GM18868 (cell line): ENCODE measurements at regions not wholly inside any gene's neighbourhood (a gene's known extent, or its start where the extent isn't known, plus 50 kb on each side); places are given as distances from the start of the nearest gene placed in this dataset.

Source experiments
- ATAC-seq: cut with Tn5 transposase; IDR thresholded peaks from one replicate; pipeline ENCODE4 v1.9.1; 2021; ENCODE audit warnings: mild to moderate bottlenecking, moderate library complexity; ENCODE audit not compliant: unreplicated experiment

DNA sequence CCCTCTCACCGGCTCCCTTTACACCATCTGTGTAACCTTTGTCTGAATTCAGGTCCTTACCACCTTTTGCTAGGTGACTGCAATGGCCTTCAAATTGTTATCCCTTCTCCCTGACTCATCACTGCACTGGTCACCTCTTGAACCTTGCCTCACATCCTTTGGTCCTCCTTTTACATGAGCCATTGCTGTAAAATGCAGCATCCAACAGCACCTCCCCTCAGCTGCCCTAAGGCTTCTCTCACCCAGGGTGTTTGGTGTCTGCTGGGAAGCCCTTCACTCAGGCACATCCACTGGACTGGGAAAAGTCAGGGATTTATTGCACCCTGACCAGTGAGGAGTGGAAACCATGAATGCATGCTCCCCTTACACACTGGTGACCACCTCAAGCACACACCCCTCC lies 192.5 kb upstream of the GATB start:
- ATAC-seq: no peak

DNA sequence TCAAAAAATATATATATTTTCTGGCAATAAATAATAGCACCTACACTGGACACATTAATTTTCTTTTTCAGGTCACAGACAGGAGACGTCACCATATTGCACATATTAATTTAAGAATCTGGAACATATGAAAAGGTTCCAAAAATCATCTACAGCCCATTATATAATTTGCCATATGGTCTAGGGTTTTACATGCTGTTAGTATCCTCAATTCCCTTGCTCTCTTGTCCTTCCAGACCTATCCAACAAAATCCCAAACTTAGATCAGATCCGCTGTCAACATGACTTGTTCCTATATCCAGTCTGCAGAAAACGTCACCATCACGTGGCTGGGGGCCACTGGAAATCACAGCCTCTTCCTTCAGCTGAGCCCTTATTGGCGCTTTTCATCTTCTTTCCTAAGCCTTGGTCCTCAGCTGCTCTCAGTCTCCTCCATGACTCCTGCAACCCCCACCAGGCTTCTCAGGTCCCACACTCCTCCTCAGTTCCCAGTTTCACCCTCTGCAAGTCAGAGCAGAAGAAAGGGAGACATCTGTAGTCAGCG lies 192.0 kb upstream of the GATB start:
- no peak for ATAC-seq

DNA sequence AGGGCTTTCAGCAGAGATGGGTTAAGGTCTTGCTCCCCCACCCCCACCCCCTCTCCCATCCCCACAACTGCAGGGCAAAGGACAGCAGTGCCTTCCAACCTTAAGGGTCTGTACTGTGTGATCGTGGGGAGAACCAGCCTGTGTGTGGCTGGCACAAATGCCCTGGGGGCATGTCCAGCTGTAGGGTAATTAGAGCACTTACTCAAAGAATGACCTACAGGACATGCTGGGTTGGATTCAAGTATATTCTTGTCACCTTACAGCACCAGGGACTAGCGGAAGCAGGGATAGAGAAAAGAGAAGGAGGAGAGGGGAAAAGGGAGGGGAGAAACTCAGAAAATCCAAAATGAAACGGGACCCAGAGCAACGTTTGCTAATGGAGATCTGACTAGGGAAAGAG lies 191.3 kb upstream of the GATB start:
- ATAC-seq: no peak

- ATAC-seq: no peak
Measured at GRCh38 chr4:151951671-151952050, 190.9 kb upstream of the GATB start.

- no peak for ATAC-seq
Measured at GRCh38 chr4:151950993-151951670, 190.3 kb upstream of the GATB start.

GRCh38 chr4:151948351-151949016 lies 187.7 kb upstream of the GATB start:
- ATAC-seq: no peak

- ATAC-seq: no peak
Measured at GRCh38 chr4:151946718-151947117, 185.9 kb upstream of the GATB start.

- no peak for ATAC-seq
Measured at GRCh38 chr4:151942971-151943370, 182.2 kb upstream of the GATB start.

GRCh38 chr4:151940926-151941617 lies 180.3 kb upstream of the GATB start:
- no peak for ATAC-seq

- ATAC-seq: no peak
Measured at GRCh38 chr4:151940291-151940690, 179.5 kb upstream of the GATB start.

DNA sequence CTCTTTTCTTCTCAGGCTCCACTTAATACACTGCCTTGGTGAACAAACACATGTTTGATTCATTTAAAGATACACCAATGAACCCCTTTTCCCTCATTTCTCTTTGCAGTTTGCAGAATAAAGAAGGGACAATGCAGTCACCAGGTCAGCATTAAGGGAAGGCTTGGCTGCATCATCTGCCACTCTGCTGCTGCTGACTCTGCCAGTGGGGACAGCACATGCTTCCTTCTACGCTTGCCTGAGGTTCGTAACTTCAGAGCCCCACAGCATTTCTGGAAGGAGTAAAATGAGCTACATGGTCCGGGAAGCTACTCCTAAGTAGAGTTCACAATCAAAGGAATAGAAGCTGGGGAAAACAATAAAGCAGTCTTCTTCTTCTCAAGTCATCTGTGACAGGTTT lies 178.9 kb upstream of the GATB start:
- ATAC-seq: no peak

GRCh38 chr4:151935411-151935810 lies 174.6 kb upstream of the GATB start:
- ATAC-seq: no peak

DNA sequence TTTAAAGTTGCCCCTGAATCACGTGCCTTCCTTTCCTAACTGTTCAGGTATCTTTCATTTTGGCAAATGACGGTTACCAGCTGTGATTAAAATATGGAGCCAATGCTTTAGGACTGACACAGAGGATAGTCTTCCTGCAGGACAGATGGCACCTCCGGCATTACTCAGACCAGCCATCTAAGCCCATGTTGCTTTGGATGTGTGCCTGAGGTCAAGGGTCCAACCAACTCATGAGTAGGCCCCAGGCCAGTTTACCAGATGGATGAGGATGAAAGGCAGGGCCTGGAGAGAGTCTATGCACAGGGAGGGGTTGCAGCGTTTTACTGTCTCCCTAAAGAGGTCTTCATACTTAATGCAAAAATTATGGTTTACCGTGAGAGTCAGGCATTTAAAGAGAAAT lies 174.0 kb upstream of the GATB start:
- ATAC-seq: no peak

GRCh38 chr4:151933122-151933827 lies 172.5 kb upstream of the GATB start:
- ATAC-seq: no peak

GRCh38 chr4:151931563-151931962 lies 170.8 kb upstream of the GATB start:
- ATAC-seq: no peak

DNA sequence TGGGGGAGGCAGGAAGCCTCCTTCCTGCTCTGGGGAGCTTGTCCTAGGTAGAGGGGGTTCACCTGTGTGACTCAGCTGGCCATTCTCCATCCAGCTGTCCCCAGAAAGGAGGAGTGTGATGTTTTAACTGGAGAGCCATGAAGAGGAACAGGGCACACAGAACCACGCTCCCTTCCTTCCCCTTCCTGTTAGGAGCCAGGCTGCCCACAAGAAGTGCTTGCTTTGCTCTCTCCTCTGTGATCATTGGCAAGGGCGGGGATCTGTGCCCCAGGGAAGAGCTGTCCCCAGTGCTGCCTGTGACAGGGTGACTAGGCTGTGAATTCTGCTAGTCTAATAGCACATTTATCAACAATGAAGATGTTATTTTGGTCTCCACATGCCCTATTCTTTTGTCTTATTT lies 169.6 kb upstream of the GATB start:
- ATAC-seq: no peak

DNA sequence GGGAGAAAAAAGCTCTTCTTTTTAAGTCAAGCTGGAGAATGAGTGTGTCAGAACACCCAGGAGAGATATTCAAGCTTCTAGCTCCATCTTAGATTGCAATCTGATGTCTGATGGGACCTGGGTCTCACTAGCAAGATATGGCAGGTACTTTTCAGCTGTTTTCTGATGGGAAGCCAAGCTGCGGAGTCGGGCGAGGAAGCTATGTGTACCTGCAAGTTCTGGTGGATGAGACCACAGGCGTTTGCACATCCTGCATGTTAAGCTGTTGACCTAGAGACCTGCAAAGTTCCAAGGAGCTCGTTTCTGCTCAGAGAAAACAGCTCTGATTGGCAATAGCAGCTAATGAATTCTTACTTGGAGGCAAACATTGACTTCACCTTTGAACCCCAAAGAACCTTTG lies 167.3 kb upstream of the GATB start:
- ATAC-seq: no peak

- ATAC-seq: no peak
Measured at GRCh38 chr4:151922811-151923210, 162.0 kb upstream of the GATB start.

- ATAC-seq: no peak
Measured at GRCh38 chr4:151922306-151922705, 161.5 kb upstream of the GATB start.

DNA sequence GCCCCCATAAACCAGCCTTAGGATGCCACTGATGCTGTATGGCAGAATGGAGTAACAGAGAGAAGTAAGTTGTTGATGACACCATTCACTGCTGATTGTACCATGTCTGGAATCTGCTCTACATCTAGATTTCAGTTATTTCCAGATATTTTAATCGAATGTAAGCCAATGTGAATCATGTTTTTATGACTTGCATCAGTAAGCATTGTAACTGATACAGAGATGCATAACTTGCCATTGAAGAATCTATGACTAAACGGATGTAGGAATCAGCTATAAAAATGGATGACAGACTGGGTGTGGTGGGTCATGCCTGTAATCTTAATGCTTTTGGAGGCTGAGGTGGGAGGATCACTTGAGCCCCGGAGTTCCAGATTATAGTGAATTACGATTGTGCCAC lies 161.0 kb upstream of the GATB start:
- no peak for ATAC-seq

DNA sequence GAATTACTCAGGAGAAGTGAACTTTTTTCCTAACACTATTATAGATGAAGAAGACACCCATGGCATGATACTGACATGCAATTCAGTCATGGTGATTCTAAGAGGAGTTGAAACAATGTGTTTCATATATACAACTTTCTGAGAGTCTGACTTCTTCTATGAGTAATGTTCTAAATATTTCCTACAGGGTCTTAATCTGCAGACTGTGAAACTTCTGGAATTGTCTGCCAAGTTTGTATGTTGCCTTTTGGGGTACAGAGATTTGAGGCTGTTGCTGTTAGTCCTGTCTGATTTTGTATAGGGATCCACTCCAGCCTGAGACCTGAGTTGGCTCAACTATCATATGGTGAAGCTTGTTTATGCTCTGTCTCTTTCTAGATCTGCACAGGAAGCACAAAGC lies 160.6 kb upstream of the GATB start:
- no peak for ATAC-seq
